Sigmoid colon (tissue), 6 donors: ENCODE measurements at regions not wholly inside any gene's neighbourhood (a gene's known extent, or its start where the extent isn't known, plus 50 kb on each side); places are given as distances from the start of the nearest gene placed in this dataset.

Experiments
- DNase-seq: peaks from one replicate; pipeline ENCODE4 v3.0.0-alpha.2; 2019
- H3K27ac ChIP-seq, 4 donors: fragments of 200-600 bp; sonication (generic); one replicate each; pipeline ENCODE4 v1.5.1; 2016 to 2019; ENCODE audit warnings: mild to moderate bottlenecking in 1 of 4
- H3K27me3 ChIP-seq, 3 donors: fragments of 200-600 bp; sonication (generic); one replicate each; pipeline ENCODE4 v1.5.1; 2019; ENCODE audit warnings: mild to moderate bottlenecking in 1 of 3
- H3K36me3 ChIP-seq, 4 donors: fragments of 200-600 bp; sonication (generic); one replicate each; pipeline ENCODE4 v1.5.1; 2016 to 2019
- H3K4me1 ChIP-seq, 4 donors: fragments of 200-600 bp; sonication (generic); one replicate each; pipeline ENCODE4 v1.5.1; 2017 to 2019
- H3K4me3 ChIP-seq, 4 donors: fragments of 200-600 bp; sonication (generic); one replicate each; pipeline ENCODE4 v1.5.1; 2017 to 2019; ENCODE audit warnings: mild to moderate bottlenecking in 2 of 4, moderate library complexity in 1 of 4
- H3K9me3 ChIP-seq, 4 donors: fragments of 200-600 bp in 3 of 4; sonication (generic) in 3 of 4; one replicate each; pipeline versions ENCODE4 v1.5.1 to v1.6.1; 2013 to 2019
- EP300 ChIP-seq, 4 donors: sonication (generic); formaldehyde crosslinking; IDR thresholded peaks; one replicate each; pipeline ENCODE4 v1.6.1; 2017; ENCODE audit warnings: antibody characterized with exemption in 4 of 4
- POLR2A ChIP-seq, 2 donors: fragments of 450-650 bp; IDR thresholded peaks; one replicate each; pipeline ENCODE4 v1.6.1; 2016; ENCODE audit warnings: antibody characterized with exemption in 2 of 2, mild to moderate bottlenecking in 2 of 2, moderate library complexity in 2 of 2
- POLR2AphosphoS5 ChIP-seq, 4 donors: sonication (generic); formaldehyde crosslinking; IDR thresholded peaks; one replicate each; pipeline ENCODE4 v1.6.1; 2017; ENCODE audit warnings: antibody characterized with exemption in 4 of 4
- WGBS, 2 donors: extraction: QIAGEN DNeasy Blood & Tissue Kit; methylation state at CpG; one replicate each; pipeline ENCODE4 v1.1.7; 2013; 5-methylcytosine and 5-hydroxymethylcytosine counted together
- intact Hi-C: fragments of 100-400 bp; cut with DNase I; formaldehyde crosslinking; loops from one replicate; pipeline ENCODE4 v1.15.1; 2023
- TF ChIP-seq, protein P1 (sequence below), 4 experiments: fragments of 450-650 bp in 3 of 4; fragments of 200-600 bp in 1 of 4; IDR thresholded peaks; one replicate each; pipeline ENCODE4 v1.5.1; 2016 to 2019; ENCODE audit warnings: antibody characterized with exemption in 4 of 4, mild to moderate bottlenecking in 3 of 4, moderate library complexity in 2 of 4
- donor health status: healthy with polysubstance abuse.
- donor health status: healthy.

GRCh38 chr9:135355521-135356011 lies 124.0 kb upstream of the PPP1R26 start:
- TF ChIP-seq, protein P1, sequence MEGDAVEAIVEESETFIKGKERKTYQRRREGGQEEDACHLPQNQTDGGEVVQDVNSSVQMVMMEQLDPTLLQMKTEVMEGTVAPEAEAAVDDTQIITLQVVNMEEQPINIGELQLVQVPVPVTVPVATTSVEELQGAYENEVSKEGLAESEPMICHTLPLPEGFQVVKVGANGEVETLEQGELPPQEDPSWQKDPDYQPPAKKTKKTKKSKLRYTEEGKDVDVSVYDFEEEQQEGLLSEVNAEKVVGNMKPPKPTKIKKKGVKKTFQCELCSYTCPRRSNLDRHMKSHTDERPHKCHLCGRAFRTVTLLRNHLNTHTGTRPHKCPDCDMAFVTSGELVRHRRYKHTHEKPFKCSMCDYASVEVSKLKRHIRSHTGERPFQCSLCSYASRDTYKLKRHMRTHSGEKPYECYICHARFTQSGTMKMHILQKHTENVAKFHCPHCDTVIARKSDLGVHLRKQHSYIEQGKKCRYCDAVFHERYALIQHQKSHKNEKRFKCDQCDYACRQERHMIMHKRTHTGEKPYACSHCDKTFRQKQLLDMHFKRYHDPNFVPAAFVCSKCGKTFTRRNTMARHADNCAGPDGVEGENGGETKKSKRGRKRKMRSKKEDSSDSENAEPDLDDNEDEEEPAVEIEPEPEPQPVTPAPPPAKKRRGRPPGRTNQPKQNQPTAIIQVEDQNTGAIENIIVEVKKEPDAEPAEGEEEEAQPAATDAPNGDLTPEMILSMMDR (IDR thresholded peaks at IDR 0.05), result no peak
- TF ChIP-seq POLR2A (IDR thresholded peaks at IDR 0.05) (no peak), EP300 (IDR thresholded peaks at IDR 0.05) (no peak), POLR2AphosphoS5 (IDR thresholded peaks at IDR 0.05) (no peak)
- no peaks in the 10 kb centered on the region for H3K9me3 ChIP-seq
- no peak overlapping the region for H3K4me3 ChIP-seq
- intact Hi-C loops, result no loop called here
- DNase-seq, result no peak
- no peaks in the 10 kb centered on the region for H3K36me3 ChIP-seq
- WGBS, 2 donors, result 79 to 87% methylated on average over 19 of the region's 19 CpGs
- H3K27ac ChIP-seq, result no peak overlapping the region
- peaks cover 0 to 7% (median 0%) of the 10 kb centered on the region in 3 donors for H3K27me3 ChIP-seq
- H3K4me1 ChIP-seq, result no peaks in the 10 kb centered on the region

GRCh38 chr9:135356021-135356420 lies 123.6 kb upstream of the PPP1R26 start:
- H3K27ac ChIP-seq, result no peak overlapping the region
- no peaks in the 10 kb centered on the region for H3K9me3 ChIP-seq
- peaks cover 0 to 6% (median 0%) of the 10 kb centered on the region in 3 donors for H3K27me3 ChIP-seq
- TF ChIP-seq EP300 (IDR thresholded peaks at IDR 0.05) (no peak), POLR2A (IDR thresholded peaks at IDR 0.05) (no peak), POLR2AphosphoS5 (IDR thresholded peaks at IDR 0.05) (no peak)
- TF ChIP-seq, protein P1 (IDR thresholded peaks at IDR 0.05), result no peak
- H3K36me3 ChIP-seq, result no peaks in the 10 kb centered on the region
- intact Hi-C loops, result no loop called here
- no peak for DNase-seq
- H3K4me3 ChIP-seq, result no peak overlapping the region
- no peaks in the 10 kb centered on the region for H3K4me1 ChIP-seq
- WGBS, 2 donors, result 88 to 92% methylated on average over 26 of the region's 26 CpGs

DNA sequence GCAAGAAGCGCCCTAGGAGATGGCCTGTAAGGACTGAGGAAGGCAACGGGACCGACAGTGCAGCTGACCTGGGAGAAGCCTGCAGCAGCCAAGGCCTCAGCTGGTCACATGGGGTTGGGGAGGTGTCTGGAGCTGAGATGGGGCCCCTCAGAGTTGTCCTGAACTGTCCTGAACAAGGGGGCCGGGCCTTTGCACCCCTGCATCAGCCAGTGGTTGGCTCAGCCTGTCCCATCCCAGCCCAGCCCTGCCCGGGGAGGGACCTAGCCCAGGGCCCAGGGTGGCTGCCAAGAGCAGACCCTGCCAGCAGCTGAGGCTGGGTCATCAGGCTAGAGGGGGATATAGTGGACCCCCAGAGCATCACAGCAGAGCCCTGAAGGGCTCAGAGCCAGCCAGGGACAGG lies 122.8 kb upstream of the PPP1R26 start:
- TF ChIP-seq, protein P1 (IDR thresholded peaks at IDR 0.05), result no peak
- TF ChIP-seq POLR2AphosphoS5 (IDR thresholded peaks at IDR 0.05) (no peak), EP300 (IDR thresholded peaks at IDR 0.05) (no peak), POLR2A (IDR thresholded peaks at IDR 0.05) (no peak)
- DNase-seq, result no peak
- no peaks in the 10 kb centered on the region for H3K36me3 ChIP-seq
- H3K9me3 ChIP-seq, result no peaks in the 10 kb centered on the region
- H3K27me3 ChIP-seq, result peaks cover 0 to 6% (median 0%) of the 10 kb centered on the region in 3 donors
- no peak overlapping the region for H3K4me3 ChIP-seq
- no peak overlapping the region for H3K27ac ChIP-seq
- H3K4me1 ChIP-seq, result no peaks in the 10 kb centered on the region
- 60 to 73% methylated on average over 5 of the region's 5 CpGs for WGBS, 2 donors
- intact Hi-C loops, result no loop called here

GRCh38 chr9:135357863-135358551 lies 121.6 kb upstream of the PPP1R26 start:
- WGBS, 2 donors, result 67 to 70% methylated on average over 24 of the region's 24 CpGs
- Histone ChIP-seq H3K4me1 (no peaks in the 10 kb centered on the region), H3K4me3 (no peak overlapping the region), H3K27me3 (peaks cover 0 to 6% (median 0%) of the 10 kb centered on the region in 3 donors), H3K9me3 (no peaks in the 10 kb centered on the region), H3K36me3 (no peaks in the 10 kb centered on the region), H3K27ac (no peak overlapping the region)
- no peak for DNase-seq
- intact Hi-C loops, result no loop called here
- no peak for TF ChIP-seq POLR2A (IDR thresholded peaks at IDR 0.05)
- TF ChIP-seq EP300 (IDR thresholded peaks at IDR 0.05), result no peak
- no peak for TF ChIP-seq POLR2AphosphoS5 (IDR thresholded peaks at IDR 0.05)
- TF ChIP-seq, protein P1 (IDR thresholded peaks at IDR 0.05), result no peak
